CD4-positive, alpha-beta T cell (primary cell): ENCODE measurements at regions not wholly inside any gene's neighbourhood (a gene's known extent, or its start where the extent isn't known, plus 50 kb on each side); places are given as distances from the start of the nearest gene placed in this dataset.

ENCODE experiments used
- ATAC-seq: fragments of 200-7000 bp; cut with Tn5 transposase; one replicate; pipeline ENCODE4 v1.10.0; 2022; ENCODE audit warnings: mild to moderate bottlenecking; ENCODE audit not compliant: poor library complexity
- CTCF ChIA-PET: fragments of 350-600 bp; sonication (Branson Sonifier 250); formaldehyde crosslinking; loops from one replicate; lab custom pipeline; 2021; ENCODE audit warnings: antibody characterized with exemption, inconsistent platforms; lab: Charles Lee
- POLR2A ChIA-PET: fragments of 350-600 bp; sonication (Branson Sonifier 250); formaldehyde crosslinking; loops from one replicate; lab custom pipeline; 2021; ENCODE audit warnings: antibody characterized with exemption, inconsistent platforms; lab: Charles Lee
- DNase-seq, 14 experiments: peaks; one replicate each; pipeline ENCODE4 v3.0.0-alpha.2; 2013 to 2020; ENCODE audit warnings: mixed read lengths in 2 of 14
- H3K27ac ChIP-seq, 2 donors: one replicate each; pipeline versions ENCODE4 v1.5.1 to v1.7.0; 2013; ENCODE audit warnings: low read length in 2 of 2, low read depth in 1 of 2, mild to moderate bottlenecking in 1 of 2
- H3K27me3 ChIP-seq, 2 experiments: 1 replicate in 1 of 2; 2 replicates in 1 of 2; pipeline versions ENCODE4 v1.6.1 to v1.7.0; 2013; ENCODE audit warnings: low read length in 2 of 2, control low read depth in 1 of 2, mild to moderate bottlenecking in 1 of 2, moderate library complexity in 1 of 2; ENCODE audit not compliant: insufficient read depth in 2 of 2, control insufficient read depth in 1 of 2
- H3K36me3 ChIP-seq: one replicate; pipeline ENCODE4 v1.6.1; 2013; ENCODE audit warnings: low read length, control low read depth; ENCODE audit not compliant: insufficient read depth
- H3K4me1 ChIP-seq: one replicate; pipeline ENCODE4 v1.6.1; 2013; ENCODE audit warnings: low read length, control low read depth; ENCODE audit not compliant: insufficient read depth
- H3K4me3 ChIP-seq: one replicate; pipeline ENCODE4 v1.5.1; 2013; ENCODE audit warnings: mild to moderate bottlenecking, low read length, moderate library complexity
- H3K9me3 ChIP-seq, 2 experiments: 1 replicate in 1 of 2; 2 replicates in 1 of 2; pipeline versions ENCODE4 v1.6.1 to v1.7.0; 2013; ENCODE audit warnings: low read length in 2 of 2, mild to moderate bottlenecking in 2 of 2, control low read depth in 1 of 2, moderate library complexity in 1 of 2; ENCODE audit not compliant: control insufficient read depth in 1 of 2, insufficient read depth in 1 of 2
- H3K27ac Mint-ChIP-seq: one replicate; pipeline ENCODE4 v1.8.0; 2020; ENCODE audit warnings: mixed read lengths
- H3K27me3 Mint-ChIP-seq: one replicate; pipeline ENCODE4 v1.8.0; 2021; ENCODE audit warnings: mixed read lengths
- H3K36me3 Mint-ChIP-seq: one replicate; pipeline ENCODE4 v1.8.0; 2021; ENCODE audit warnings: low read depth, mixed read lengths
- H3K4me1 Mint-ChIP-seq: one replicate; pipeline ENCODE4 v1.8.0; 2021; ENCODE audit warnings: low read depth, mixed read lengths
- H3K4me3 Mint-ChIP-seq: one replicate; pipeline ENCODE4 v1.8.0; 2020; ENCODE audit warnings: mild to moderate bottlenecking, mixed read lengths
- H3K9me3 Mint-ChIP-seq: one replicate; pipeline ENCODE4 v1.8.0; 2020; ENCODE audit warnings: mixed read lengths
- CTCF ChIP-seq: fragments of 200-600 bp; IDR thresholded peaks from one replicate; pipeline ENCODE4 v1.8.0; 2022; ENCODE audit warnings: antibody characterized with exemption, mild to moderate bottlenecking
- intact Hi-C, 2 experiments: fragments of 100-400 bp; cut with DNase I in 1 of 2; cut with micrococcal nuclease in 1 of 2; formaldehyde crosslinking; loops; one replicate each; pipeline versions ENCODE4 v1.15.1 to v1.9.0; 2023 to 2025; cut with DNase I, micrococcal nuclease

DNA sequence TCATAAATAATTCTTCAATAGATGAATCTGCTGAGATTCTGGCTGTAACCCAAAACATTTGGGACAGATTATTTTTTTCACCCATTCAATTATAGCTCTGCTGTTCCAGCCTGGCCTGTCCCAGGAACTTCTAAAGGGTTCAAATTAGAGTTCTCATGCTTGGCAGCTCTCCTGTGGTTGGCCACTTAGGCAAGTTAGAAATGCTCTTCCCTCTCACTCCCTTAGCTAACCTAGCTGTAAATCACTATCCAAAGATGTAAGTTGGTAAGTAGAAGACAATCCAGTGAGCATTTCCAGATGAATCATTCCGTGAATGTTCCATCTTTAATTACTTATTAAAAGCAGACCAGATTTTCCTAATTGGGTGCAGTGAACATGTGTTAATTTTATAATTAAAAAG is 760.4 kb upstream of the TBX3 start:
- ChIA-PET POLR2A (no interaction called here), CTCF (no interaction called here)
- Histone ChIP-seq H3K27me3 (no peaks in the 10 kb centered on the region), H3K9me3 (peaks cover 0 to 8% of the 10 kb centered on the region in 2 experiments), H3K4me1 (no peaks in the 10 kb centered on the region), H3K27ac (no peak overlapping the region), H3K36me3 (no peaks in the 10 kb centered on the region), H3K4me3 (no peak overlapping the region)
- Mint-ChIP-seq H3K4me1 (no peaks in the 10 kb centered on the region), H3K4me3 (no peak overlapping the region), H3K9me3 (no peaks in the 10 kb centered on the region), H3K27ac (no peak overlapping the region), H3K27me3 (peaks cover 6% of the 10 kb centered on the region), H3K36me3 (no peaks in the 10 kb centered on the region)
- ATAC-seq, result no peak
- no peak for TF ChIP-seq CTCF
- no peak for DNase-seq
- intact Hi-C loops, result no loop called here

- no peak for ATAC-seq
Measured at GRCh38 chr12:115443351-115443938, 759.5 kb upstream of the TBX3 start.

DNA sequence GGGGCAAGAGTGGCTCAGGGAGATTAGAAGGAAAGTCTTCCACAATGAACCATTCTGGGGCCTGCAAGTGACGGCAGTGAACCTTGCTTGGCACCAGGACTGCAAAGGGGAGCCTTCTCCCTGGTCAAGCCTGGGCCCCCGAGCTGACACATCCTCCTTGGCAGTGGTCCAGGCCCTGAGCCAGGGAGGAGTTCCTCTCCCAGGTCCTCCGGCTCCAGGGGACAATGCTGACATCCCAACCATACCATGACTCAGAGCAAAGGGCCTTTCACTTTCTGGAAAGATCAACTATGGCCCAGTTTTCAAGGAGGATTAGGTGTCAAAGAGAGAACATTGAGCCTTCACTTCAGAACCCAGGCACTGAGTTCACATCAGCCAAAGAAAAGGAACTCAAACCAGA is 756.5 kb upstream of the TBX3 start:
- Histone ChIP-seq H3K27me3 (no peaks in the 10 kb centered on the region), H3K36me3 (no peaks in the 10 kb centered on the region), H3K4me3 (no peak overlapping the region), H3K4me1 (no peaks in the 10 kb centered on the region), H3K27ac (no peak overlapping the region), H3K9me3 (peaks cover 0 to 4% of the 10 kb centered on the region in 2 experiments)
- POLR2A ChIA-PET, result no interaction called here
- no peaks in the 10 kb centered on the region for H3K36me3 Mint-ChIP-seq
- TF ChIP-seq CTCF, result no peak
- no peaks in the 10 kb centered on the region for H3K27me3 Mint-ChIP-seq
- CTCF ChIA-PET, result no interaction called here
- DNase-seq, result no peak
- H3K27ac Mint-ChIP-seq, result no peak overlapping the region
- H3K4me3 Mint-ChIP-seq, result no peak overlapping the region
- peaks cover 4% of the 10 kb centered on the region for H3K9me3 Mint-ChIP-seq
- no peaks in the 10 kb centered on the region for H3K4me1 Mint-ChIP-seq
- ATAC-seq, result no peak
- intact Hi-C loops, result no loop called here

More at GRCh38 chr12:115443351-115443938, 759.5 kb upstream of the TBX3 start:
- POLR2A ChIA-PET, result no interaction called here
- Histone ChIP-seq H3K9me3 (peaks cover 0 to 7% of the 10 kb centered on the region in 2 experiments), H3K4me3 (no peak overlapping the region), H3K27ac (no peak overlapping the region), H3K36me3 (no peaks in the 10 kb centered on the region), H3K4me1 (no peaks in the 10 kb centered on the region), H3K27me3 (no peaks in the 10 kb centered on the region)
- CTCF ChIA-PET, result no interaction called here
- intact Hi-C loops, result no loop called here
- no peak for TF ChIP-seq CTCF
- no peak overlapping the region for H3K4me3 Mint-ChIP-seq
- DNase-seq, result no peak
- no peaks in the 10 kb centered on the region for H3K4me1 Mint-ChIP-seq
- H3K27me3 Mint-ChIP-seq, result no peaks in the 10 kb centered on the region
- no peaks in the 10 kb centered on the region for H3K36me3 Mint-ChIP-seq
- no peak overlapping the region for H3K27ac Mint-ChIP-seq
- peaks cover under 1% of the 10 kb centered on the region for H3K9me3 Mint-ChIP-seq
